ENCODE measurements at regions not wholly inside any gene's neighbourhood (a gene's known extent, or its start where the extent isn't known, plus 50 kb on each side); places are given as distances from the start of the nearest gene placed in this dataset.

DNA sequence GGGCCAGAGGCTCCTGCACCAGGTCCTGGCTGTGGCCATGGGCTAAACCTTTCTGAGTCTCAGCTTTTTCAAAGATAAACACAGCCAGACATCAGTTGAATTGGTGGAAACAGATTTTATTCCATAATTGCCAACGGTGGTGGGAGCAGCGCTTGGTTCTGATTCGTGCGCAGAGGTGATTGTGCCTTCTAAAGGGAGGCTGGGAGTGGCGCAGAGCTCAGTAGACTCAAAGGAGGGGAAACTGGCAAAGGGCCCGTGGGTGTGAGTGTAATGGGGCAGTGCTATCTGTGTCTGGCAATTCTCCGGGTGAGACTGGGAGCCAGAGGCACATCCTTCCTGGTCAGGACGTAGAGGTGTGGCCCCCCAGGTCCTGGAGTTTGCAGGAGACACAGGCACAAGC, 169.4 kb upstream of the PPP1R26 start:
- no peak for DNase-seq (ENCODE audit: low read depth)

DNA sequence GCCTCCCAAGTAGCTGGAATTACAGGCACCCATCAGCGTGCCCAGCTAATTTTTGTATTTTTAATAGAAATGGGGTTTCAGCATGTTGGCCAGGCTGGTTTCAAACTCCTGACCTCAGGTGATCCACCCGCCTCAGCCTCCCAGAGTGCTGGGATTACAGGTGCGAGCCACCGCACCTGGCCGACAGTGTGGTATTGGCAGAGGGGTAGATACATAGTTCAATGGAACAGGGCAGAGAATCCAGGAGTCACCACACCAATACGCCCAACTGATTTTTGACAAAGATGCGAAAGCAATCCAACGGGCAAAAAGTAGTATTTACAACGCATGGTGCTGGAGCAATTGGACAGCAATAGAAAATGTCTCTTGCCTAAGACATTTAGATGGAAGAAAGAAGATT, 164.0 kb upstream of the PPP1R26 start:
- DNase-seq (ENCODE audit: low read depth), result no peak

DNA sequence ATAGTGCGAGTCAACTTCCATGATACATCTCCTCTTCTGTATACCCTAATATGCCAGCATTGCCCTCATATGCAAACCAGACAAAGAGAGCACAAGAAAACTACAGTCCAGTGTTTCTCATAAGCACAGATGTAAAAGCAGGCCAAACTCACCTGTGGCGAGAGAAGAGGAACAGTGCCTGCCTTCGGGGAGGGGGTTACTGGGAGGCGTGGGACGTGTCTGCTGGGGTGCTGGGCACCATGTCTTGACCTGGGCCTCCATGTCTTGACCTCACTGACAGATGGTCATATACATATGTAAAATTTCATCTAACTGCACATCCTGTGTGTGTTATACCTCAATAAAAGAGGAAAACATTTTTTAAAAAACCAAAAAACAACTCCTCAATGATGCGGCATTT, 159.3 kb upstream of the PPP1R26 start:
- no peak for DNase-seq (ENCODE audit: low read depth)

DNA sequence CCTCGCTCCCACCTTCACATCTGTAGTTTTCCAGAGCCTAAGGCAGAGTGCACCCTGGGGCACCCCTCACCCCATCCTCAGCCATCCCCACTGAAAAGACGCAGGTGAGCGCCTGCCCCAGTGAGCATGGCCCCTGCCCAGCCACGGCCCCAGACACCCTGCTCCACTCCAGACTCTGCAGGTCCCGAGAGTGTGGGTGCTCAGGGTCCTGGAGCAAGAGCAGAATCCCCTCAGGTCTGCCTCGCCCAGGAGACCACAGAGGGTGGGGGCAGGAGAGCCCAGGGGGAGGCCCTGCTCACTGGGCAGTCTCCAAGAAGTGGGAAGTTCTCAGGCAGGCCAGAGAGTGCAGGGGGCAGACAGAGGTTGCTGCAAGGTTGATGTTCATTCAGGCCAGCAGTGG, 158.6 kb upstream of the PPP1R26 start:
- DNase-seq (ENCODE audit: low read depth), result no peak

DNA sequence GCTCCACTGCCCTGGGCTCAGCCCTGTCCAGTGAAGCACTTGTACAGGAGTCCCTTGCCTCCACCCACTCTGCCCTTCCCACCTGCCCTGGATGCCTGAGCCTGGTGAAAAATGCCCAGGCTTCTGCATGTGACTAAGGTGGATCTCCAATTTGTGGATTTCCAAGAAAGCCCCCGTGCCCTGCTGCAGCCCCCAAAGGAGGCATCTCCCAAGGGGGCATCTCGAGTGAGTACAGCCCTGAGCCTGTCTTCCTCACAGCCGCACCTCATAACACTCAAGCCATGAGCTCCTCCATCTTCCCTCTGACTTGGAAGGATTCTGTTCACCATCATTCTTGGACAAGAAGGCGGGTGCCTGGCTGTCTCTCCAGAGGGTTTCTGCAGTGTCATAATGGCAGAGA, 158.0 kb upstream of the PPP1R26 start:
- DNase-seq (ENCODE audit: low read depth), result no peak

DNA sequence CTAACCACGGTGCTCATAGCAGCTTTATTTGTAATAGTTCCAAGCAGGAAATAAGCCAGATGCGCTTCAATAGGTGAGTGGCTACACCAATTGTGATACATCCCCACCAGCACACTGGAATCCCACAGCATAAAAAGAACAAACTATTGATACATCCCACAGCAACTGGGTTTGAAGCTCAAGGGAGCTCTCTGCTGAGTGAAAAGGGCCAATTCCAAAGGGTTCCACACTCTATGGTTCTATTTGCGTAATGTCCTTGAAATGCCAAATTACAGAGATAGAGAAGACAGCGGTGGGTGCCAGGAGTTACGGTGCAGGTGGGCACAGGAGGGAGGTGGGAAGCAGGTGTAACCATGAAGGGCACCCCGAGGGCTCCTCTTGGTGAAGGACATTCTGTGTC, 155.3 kb upstream of the PPP1R26 start:
- DNase-seq (ENCODE audit: low read depth), result no peak

DNA sequence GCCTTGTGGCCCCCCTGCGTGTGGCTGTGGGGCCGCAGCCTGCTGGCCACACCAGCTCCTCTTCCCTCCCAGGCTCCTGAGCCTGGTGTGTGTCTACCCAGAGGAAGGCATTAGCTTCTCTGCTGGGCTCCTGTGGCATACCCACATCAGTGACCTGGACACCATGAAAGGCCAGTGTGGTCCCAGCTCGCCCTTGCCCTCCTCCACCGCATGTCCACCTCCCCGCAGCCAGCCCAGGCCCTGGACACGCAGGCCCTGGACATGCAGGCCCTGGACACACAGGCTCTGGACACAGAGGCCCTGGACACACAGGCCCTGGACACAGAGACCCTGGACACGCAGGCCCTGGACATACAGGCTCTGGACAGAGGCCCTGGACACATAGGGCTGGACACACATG, 153.4 kb upstream of the PPP1R26 start:
- no peak for DNase-seq (ENCODE audit: low read depth)

DNA sequence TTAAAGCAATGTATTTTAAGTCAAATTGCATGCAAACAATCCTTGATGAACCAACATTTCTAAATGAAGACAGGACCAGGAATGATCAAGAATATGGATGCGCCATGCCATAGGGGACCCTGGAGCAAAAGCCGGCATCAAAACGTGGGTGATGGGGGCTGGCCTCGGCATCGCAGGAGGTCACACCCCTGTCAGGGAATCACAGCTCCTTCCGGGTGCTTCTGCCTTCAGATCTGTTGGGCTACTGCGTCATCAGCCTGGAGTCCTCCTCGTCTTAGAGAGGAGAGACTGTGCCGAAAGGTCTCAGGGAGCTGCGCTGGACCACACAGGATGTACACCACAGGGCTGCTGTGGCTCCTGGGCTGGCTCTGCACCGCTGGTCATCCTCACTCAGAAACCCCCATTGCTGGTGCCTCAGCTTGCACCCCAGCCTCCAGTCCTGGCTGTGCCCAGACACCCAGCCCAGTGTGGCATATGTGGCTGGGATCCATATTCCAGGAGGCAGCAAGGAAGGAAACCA, 152.9 kb upstream of the PPP1R26 start:
- no peak for DNase-seq (ENCODE audit: low read depth)

DNA sequence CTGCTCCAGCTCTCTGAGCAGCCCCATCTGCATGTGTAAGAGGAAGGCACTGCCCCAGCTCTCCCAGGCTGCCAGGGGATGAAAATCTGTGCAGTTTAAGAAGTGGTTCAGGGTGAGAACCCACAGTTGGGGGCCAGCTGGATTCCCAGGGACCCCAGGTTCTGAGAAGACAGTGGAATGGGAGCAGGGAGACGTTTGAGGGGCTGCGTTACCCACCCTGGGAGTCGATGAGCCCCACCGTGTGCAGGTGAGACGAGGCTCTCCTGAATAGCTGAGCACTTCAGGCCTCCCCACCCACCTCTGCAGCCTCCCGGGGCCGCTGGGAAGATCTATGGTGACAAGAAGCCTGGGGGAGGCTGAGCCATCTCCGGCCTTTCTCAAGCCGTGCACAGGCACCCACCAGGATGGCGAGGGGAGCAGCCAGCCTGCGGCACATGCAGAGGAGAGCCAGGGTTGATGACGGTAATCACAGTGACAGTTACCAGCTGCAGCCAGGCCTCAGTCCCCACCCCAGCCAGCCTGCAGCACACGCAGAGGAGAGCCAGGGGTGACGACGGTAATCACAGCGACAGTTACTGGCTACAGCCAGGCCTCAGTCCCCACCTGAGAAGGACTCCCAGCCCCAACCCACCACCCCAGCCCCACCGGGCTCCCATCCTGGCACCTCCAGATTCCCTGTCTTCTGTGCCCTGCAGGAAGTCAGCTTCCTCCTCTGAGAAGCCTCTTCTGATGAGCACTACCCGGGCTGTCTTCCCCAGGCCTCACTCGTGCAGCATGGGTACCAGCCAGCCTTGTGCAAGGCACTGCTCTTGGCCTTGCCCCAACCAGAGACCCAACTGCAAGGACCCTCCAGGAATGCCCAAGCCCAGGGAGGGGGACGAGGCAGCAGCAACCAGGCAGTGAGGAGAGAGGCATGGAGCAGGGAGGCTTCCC, 150.8 kb upstream of the PPP1R26 start:
- no peak for DNase-seq (ENCODE audit: low read depth)

DNA sequence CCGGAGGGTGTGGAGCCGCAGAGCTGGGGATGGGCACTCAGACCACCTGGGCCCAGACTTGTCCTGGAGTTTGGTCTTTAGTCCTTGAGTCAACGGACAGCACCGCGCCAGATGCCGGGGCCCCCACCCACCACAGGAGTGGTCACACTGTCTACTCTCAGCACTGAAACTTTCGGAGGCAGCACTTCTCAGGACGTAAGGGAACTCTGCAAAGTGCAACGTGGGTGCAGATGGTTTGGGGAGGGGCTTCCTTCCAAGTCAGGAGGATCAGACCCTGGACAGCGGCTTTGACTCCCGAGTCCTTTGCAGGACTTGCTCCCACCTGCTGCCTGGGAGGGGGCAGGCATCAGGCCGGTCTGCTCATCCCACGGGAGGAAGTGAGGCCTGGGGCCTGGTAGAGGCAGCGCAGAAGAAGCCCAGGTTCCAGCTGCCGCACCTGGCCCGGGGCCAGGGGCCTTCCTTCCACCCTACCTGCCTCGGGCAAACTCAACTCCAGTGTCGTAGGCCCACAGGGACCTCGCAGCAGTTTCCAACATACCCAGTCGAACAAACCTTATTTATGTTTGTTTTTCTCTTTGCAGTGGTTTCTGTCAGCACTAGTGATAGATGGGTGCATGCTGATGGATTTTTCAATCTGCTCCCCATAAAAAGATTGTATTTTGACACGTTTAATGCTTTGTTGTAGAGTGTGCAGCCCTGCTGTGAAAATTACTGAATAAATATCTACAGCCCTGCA, 149.8 kb upstream of the PPP1R26 start:
- no peak for DNase-seq (ENCODE audit: low read depth)

DNA sequence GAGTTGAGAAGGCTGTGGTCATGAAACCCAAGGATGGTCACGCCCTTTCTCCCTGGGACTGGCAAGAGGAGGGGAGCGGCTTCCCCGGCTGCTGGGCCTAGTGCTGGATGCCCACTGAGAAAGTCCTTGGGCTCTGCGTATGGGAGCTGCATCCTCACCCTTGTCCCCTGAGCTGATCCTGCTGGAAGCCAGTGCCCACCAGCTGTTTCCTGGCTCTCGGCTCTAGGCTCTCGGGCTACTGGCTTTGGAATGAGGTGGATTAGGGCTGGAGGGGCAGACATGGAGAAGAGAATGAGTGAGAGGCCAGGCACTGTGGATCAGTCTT, 149.3 kb upstream of the PPP1R26 start:
- DNase-seq (ENCODE audit: low read depth), result no peak

DNA sequence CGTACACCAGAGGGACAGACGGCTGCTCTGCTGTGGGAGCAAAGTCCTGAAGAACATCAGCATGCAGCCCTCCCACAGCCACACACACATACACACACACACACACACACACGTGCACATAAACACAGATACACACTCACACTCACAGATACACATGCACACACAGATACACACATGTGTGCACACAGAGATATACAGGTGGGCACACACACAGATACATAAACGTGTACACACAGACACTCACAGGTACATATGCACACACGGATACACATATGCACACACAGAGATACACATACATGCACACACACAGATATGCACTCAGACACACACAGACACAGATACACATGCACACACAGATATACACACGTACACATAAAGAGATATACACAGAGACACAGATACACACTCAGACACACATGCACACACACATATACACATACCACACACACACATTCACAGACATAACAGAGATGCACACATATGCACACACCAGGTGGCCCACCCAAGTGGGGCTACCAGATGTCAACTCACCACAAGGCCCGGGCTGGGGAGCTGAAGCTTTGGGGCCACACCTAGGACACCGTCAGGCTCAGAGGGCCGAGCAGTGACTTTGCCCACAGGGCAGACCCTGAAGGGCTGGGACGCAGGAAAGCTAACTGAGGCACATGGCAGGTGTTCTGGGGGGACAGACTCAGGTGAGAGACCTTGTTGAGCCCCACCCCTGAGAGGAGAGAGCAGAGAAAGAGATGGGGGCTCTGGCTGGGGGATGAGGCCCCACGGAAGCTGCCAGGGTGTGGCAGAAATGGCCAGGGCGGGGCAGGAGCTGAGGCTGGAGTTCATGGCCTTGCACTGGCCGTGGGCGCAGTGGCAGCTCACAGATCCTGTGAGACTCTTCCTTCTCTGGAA, 148.6 kb upstream of the PPP1R26 start:
- DNase-seq (ENCODE audit: low read depth), result no peak

DNA sequence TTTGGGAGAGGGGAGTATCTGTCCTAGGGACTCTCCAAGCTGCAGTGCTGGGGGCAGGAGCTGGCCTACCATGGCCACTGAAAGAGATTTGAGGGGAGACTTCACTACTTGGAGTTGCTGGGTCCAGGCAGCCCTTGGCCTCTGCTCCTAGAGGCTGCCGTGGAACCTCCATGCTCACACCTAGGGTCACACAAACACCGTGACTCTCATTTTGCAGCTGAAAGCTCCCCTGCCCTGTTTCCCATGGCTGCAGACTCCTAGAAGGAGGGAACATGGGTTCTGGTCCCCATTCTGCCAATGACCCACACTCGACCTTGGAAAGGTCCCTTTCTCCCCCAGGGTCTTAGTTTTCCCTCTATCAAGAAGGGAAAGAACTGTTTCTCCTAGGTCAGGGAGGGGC, 147.1 kb upstream of the PPP1R26 start:
- DNase-seq (ENCODE audit: low read depth), result no peak

DNA sequence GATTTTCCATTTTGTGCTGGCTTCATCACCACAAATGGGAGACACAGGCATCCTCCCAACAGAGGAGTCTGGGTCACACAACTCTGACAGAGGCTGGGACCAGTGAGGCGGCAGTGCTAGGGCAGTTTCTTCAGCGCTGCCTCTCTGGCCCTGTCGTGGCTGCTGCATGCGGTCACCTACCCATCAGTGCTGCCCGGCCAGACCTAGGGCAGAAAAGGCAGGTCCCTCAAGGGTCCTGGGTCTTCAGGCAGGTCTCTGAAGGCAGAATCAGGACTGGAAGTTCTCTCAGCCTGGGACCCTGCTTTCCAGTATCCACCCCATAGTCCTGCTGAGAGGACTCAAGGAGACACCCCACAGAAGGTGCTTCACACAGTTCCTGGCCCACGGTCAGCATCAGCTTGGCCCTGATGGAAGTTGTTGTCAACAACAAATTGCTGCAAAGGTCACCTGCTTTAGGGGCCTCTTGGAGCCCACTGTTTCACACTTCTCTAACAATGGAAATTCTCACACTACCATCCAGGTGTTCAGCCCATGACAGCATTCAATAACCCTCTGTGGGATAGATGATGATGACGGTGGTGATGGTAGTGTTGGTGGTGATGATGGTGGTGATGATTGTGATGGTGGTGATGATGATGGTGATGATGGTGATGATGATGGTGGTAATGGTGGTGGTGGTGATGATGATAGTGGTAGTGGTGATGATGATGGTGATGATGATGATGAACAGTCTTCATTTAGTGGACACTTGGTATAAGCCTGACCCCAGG, 146.4 kb upstream of the PPP1R26 start:
- no peak for DNase-seq (ENCODE audit: low read depth)

DNA sequence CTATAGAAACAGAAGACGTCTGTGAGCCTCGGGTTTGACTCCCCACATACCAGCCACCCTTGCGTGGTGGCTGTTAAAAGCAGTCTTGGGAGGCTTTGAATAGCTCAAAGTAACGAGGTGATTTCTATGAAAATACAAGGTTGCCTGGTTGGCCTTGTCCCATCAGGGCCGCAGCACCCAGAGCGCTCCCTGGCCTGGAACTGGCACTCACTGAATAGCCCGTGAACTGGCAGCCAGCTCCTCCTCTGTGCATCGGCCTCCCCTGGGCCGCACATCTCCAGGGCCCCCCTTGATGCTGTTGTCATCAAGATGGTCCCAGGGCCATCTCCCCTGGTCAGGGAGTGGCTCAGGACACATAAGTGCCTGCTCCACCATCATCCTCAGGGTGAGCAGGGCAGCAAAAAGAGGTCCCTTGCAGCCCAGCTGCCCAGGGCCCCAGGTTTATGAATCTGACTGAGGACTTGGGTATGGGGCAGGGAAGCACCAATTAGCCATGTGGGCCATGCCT, 144.6 kb upstream of the PPP1R26 start:
- DNase-seq (ENCODE audit: low read depth), result no peak

DNA sequence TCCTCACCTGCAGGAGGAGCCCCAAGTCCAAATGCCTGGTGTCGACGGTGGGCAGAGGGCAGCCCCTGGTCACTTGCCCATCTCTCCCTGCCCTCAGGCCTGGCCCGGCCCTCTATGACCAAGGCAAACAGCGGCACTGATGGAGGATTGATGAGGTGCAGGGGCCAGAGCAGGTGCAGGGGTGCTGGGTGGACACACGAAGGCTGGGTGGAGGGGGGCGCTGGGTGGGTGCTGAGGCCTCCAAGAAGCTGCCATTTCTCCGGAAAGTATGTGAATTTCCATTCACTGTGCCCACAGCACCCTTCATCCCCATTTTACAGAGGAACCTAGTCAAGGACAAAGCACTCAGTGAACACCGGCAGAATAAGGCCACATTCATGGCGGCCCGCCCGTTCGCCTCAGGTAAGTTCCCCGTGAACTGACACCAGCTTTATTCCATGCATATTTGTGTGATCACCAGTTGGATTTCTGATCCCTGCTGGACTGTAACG, 143.8 kb upstream of the PPP1R26 start:
- DNase-seq (ENCODE audit: low read depth), result no peak

DNA sequence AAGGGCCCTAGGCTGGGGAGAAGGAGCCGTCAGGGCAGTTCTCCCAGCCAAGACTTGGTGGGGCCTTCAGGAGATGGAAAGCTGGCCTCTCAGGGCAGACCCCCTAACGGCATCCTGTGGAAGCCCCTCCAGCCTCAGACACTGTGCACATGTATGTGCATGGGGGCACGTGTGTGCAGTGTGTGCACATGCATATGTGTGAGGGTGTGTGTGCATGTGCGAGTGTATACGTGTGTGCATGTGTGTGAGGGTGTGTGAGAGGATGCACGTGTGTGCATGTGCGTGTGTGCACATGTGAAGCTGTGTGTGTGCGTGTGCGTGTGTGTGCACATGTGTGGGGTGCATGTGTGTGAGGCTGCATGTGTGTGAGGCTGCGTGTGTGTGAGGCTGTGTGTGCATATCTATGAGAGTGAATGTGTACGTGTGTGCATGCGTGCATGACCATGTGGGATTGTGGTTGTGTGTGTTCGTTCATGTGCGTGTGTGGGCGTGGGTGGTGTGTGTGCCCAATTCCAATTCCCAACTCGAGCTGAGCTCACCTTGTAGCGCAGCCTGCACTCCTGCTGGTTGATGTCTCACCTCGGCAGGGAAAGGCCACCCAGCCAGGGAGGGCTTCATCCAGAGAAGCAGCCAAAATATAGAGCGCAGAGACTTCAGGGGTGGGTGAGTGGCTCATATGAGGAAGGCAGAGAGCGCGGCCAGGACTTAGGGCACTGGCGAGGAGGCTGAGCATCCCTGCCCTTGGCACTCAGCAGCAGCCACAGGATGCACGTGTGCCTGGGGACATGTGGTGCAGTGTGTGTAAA, 142.7 kb upstream of the PPP1R26 start:
- DNase-seq (ENCODE audit: low read depth), result no peak

DNA sequence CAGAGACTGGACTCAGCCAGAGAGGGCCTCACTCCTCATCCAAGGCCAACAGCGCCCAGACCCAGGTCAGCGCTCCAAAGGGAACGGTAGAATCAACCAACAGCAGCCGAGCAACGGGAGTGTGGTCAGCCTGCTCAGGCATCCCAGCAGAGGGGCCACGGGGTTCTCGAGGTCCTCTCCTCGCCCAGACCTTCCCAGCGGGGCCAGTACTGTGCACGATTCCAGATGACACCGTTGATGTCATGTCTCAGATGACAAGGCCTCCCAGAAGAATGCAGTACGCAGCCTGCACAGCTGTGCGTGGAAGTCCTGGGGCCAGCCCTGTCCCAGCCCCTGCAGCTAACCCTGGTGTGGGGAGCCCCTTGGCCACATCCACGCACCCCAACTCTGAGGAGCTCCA, 141.0 kb upstream of the PPP1R26 start:
- no peak for DNase-seq (ENCODE audit: low read depth)

DNA sequence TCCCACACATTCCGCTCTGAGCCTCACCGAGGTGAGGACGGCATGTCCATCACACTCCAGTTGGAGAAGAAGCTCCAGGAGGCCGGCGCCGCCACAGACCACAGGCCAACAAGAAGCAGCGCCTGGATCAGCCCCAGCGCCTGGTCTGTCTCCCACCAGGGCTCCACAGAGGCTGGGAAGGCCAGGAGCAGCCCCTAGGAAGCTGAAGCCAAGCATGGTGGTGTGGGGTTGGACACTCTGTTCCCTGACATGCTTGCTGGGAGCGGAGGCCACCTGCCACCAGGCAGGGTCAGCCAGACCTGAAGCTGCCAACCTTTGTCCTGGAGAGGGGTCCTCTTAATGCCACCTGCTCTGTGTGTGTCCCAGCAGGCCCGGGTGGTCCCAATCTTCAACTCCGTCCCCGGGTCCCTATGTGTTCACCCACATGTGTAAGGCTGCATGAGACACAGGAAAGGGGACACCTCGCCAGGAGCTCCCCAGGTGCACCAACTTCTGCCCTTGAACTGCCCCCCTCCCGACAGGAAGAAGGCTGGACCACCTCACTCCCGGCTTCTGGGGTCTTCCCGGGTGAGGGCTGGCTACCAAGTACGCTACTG, 140.1 kb upstream of the PPP1R26 start:
- no peak for DNase-seq (ENCODE audit: low read depth)

DNA sequence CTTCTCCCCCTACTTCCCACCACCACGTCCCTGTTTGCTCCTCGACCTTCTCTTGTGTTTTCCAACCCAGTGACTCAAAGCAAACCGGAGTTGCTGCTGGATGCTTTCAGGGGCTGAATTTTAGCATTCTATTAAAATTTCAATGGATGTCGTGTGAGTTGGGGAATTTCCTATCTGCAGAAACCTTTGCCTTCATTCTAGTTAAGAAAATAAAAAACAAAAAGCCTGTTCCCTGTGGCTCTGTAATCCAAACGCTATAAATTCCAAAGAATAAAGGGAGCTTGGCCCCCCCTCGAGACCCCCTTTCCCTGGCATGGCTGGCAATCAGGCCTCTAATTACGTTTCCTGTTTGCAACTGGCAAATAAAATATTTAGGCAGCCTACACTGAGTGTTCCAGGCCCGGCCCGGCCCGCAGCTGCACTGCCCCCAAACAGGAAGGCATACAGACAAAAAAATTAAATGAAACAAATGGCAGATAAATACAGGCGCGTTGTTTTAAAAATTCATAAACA, 139.4 kb upstream of the PPP1R26 start:
- DNase-seq (ENCODE audit: low read depth), result no peak
